PFSK-1 (cell line): ENCODE measurements at regions not wholly inside any gene's neighbourhood (a gene's known extent, or its start where the extent isn't known, plus 50 kb on each side); places are given as distances from the start of the nearest gene placed in this dataset.

Experiments
- FOXP2 ChIP-seq: optimal IDR thresholded peaks from 2 replicates; pipeline ENCODE3; 2011; ENCODE audit warnings: borderline replicate concordance, control low read depth, inconsistent platforms; ENCODE audit not compliant: insufficient read depth; ENCODE audit errors: extremely low read length, extremely low read depth
- POLR2AphosphoS5 ChIP-seq: IDR thresholded peaks from 2 replicates; pipeline ENCODE4 v1.6.1; 2012; ENCODE audit warnings: low read depth, mild to moderate bottlenecking, control low read depth, low read length, moderate library complexity
- SIN3A ChIP-seq: IDR thresholded peaks from 2 replicates; pipeline ENCODE4 v1.6.1; 2012; ENCODE audit warnings: mild to moderate bottlenecking, low read length, moderate library complexity, borderline replicate concordance; ENCODE audit not compliant: insufficient read depth
- TAF1 ChIP-seq: IDR thresholded peaks from 2 replicates; pipeline ENCODE4 v1.6.1; 2012; ENCODE audit warnings: low read length, control low read depth, borderline replicate concordance; ENCODE audit not compliant: insufficient read depth
- TF ChIP-seq, protein P1 (sequence below), 2 experiments: IDR thresholded peaks; 2 replicates each; pipeline versions ENCODE4 v1.6.1 to v1.8.0; 2011 to 2012; ENCODE audit warnings: low read depth in 2 of 2, low read length in 2 of 2, control low read depth in 1 of 2, inconsistent platforms in 1 of 2, mild to moderate bottlenecking in 1 of 2, moderate library complexity in 1 of 2; ENCODE audit not compliant: insufficient read depth in 1 of 2

DNA sequence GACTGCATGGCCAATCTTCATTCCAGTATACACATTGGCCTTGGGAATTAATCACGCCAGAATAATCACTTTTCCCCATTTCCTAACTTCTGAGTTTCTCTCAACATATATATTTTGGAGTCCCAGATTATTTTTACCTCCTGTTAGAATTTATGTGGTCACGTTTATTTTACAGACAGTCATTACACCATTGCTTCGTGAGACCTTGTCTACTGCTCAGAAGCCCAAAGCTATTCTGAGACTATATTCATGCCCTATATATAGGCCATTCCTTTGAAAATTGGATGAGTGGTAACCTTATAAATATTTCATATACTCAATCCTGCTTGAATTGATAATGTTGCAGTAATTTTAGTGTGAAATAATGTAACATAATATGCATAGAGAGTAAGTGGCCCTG is 610.0 kb upstream of the CDH2 start:
- TF ChIP-seq POLR2AphosphoS5 (no peak), TAF1 (no peak), SIN3A (no peak), FOXP2 (no peak)
- TF ChIP-seq, protein P1, sequence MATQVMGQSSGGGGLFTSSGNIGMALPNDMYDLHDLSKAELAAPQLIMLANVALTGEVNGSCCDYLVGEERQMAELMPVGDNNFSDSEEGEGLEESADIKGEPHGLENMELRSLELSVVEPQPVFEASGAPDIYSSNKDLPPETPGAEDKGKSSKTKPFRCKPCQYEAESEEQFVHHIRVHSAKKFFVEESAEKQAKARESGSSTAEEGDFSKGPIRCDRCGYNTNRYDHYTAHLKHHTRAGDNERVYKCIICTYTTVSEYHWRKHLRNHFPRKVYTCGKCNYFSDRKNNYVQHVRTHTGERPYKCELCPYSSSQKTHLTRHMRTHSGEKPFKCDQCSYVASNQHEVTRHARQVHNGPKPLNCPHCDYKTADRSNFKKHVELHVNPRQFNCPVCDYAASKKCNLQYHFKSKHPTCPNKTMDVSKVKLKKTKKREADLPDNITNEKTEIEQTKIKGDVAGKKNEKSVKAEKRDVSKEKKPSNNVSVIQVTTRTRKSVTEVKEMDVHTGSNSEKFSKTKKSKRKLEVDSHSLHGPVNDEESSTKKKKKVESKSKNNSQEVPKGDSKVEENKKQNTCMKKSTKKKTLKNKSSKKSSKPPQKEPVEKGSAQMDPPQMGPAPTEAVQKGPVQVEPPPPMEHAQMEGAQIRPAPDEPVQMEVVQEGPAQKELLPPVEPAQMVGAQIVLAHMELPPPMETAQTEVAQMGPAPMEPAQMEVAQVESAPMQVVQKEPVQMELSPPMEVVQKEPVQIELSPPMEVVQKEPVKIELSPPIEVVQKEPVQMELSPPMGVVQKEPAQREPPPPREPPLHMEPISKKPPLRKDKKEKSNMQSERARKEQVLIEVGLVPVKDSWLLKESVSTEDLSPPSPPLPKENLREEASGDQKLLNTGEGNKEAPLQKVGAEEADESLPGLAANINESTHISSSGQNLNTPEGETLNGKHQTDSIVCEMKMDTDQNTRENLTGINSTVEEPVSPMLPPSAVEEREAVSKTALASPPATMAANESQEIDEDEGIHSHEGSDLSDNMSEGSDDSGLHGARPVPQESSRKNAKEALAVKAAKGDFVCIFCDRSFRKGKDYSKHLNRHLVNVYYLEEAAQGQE (IDR thresholded peaks at IDR 0.05; ENCODE audit: insufficient read depth in 1 of 2, low read depth in 2 of 2, low read length in 2 of 2) = no peak
